22Rv1 (cell line): ENCODE measurements at regions not wholly inside any gene's neighbourhood (a gene's known extent, or its start where the extent isn't known, plus 50 kb on each side); places are given as distances from the start of the nearest gene placed in this dataset.

Source experiments
- H3K27ac ChIP-seq: fragments of 450-650 bp; 2 replicates; pipeline ENCODE4 v1.5.1; 2017
- ZFX ChIP-seq: fragments of 450-650 bp; IDR thresholded peaks from 2 replicates; pipeline ENCODE4 v1.6.1; 2017; ENCODE audit warnings: antibody characterized with exemption, borderline replicate concordance
- TF ChIP-seq, protein P1 (sequence below): fragments of 450-650 bp; IDR thresholded peaks from 2 replicates; pipeline ENCODE4 v1.5.1; 2017; ENCODE audit warnings: mild to moderate bottlenecking

DNA sequence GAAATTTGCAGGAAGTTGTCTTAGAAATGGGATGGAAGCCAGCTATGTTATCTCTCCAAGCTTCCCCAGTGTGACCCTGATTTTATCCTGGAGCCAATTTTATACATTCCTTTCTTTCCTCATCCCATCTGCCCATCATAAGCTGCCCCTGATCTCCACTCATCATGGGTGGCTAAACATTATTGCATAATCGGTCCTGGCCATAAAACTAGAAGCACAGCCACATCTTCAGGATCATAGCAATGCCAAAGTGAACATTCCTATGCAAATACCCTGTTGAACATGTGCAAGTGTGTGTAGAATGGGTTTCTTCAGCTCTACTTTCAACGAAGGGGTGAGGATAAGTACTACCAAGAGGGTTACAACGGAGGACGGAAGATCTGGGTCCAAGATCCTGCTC, 50.6 kb upstream of the COG2 start:
- TF ChIP-seq, protein P1, sequence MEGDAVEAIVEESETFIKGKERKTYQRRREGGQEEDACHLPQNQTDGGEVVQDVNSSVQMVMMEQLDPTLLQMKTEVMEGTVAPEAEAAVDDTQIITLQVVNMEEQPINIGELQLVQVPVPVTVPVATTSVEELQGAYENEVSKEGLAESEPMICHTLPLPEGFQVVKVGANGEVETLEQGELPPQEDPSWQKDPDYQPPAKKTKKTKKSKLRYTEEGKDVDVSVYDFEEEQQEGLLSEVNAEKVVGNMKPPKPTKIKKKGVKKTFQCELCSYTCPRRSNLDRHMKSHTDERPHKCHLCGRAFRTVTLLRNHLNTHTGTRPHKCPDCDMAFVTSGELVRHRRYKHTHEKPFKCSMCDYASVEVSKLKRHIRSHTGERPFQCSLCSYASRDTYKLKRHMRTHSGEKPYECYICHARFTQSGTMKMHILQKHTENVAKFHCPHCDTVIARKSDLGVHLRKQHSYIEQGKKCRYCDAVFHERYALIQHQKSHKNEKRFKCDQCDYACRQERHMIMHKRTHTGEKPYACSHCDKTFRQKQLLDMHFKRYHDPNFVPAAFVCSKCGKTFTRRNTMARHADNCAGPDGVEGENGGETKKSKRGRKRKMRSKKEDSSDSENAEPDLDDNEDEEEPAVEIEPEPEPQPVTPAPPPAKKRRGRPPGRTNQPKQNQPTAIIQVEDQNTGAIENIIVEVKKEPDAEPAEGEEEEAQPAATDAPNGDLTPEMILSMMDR = no peak
- TF ChIP-seq ZFX = no peak
- H3K27ac ChIP-seq = no peak overlapping the region

DNA sequence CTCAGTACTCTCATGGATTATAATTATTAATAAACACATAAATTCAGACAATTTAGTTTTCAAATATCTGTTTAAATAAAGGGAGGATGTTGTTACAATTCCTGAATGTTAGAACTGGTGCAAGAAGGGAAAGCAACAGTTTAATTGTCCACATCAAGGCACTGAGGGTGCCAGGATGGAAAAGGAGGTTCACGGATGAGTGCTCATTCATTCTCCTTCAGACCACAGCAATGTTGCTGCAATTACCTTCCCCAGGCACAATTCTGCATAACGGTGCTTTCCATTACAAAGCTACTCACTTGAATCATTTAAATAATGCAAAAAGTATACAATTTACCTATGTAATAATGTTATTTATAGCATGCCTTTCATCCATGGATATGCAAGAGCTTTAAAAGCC, 52.3 kb upstream of the COG2 start:
- no peak for TF ChIP-seq ZFX
- TF ChIP-seq, protein P1 = no peak
- no peak overlapping the region for H3K27ac ChIP-seq

DNA sequence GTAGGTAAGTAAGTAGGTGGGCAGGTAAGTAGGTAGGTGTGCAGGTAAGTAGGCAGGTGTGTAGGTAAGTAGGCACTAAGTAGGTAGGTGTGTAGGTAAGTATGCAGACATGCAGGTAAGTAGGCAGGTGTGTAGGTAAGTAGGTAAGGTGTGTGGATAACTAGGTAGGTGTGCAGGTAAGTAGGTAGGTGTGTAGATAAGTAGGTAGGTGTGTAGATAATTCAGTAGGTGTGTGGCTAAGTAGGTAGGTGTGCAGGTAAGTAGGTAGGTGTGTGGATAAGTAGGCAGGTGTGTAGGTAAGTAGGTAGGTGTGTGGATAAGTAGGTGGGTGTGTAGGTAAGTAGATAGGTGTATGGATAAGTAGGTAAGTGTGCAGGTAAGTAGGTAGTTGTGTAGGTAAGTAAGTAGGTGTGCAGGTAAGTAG, 53.9 kb upstream of the COG2 start:
- H3K27ac ChIP-seq = no peak overlapping the region
- no peak for TF ChIP-seq ZFX
- TF ChIP-seq, protein P1 = no peak

DNA sequence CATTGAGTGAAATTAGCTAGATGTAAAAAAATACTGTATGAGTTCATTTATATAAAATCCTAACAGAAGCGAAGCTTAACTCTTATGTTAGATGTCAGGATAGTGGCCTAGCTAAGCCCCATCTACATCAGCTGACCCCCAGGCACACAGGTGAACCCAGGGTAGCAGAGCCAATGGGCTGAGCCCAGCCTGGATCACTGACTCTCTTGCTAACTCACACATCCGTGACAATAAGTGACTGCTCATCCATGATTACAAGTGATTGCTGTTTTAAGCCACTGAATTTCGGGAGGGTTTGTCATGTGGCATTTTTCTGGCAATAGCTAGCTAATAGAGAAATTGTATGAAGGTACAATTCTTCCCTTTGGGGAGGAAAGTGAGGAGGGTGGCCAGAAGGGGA, 55.2 kb upstream of the COG2 start:
- H3K27ac ChIP-seq = no peak overlapping the region
- TF ChIP-seq, protein P1 = no peak
- no peak for TF ChIP-seq ZFX

DNA sequence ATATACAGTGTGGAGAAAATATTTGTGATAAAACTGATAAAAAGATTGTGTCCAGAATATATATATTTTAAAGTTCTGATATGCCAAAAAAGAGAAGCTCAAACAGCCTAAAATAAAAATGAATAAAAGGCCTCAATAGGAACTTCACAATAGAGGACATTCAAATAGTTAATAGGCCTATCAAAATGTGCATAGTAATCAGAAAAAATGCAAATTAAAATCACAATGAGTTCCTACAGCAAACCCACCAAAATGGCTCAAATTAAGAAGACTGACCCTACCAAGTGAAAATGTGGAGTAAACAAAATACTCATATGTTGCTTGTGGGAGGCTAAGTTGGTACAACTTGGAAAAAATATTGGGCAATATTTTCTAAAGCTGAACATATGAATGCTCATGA, 57.6 kb upstream of the COG2 start:
- H3K27ac ChIP-seq = no peak overlapping the region
- no peak for TF ChIP-seq ZFX
- TF ChIP-seq, protein P1 = no peak

DNA sequence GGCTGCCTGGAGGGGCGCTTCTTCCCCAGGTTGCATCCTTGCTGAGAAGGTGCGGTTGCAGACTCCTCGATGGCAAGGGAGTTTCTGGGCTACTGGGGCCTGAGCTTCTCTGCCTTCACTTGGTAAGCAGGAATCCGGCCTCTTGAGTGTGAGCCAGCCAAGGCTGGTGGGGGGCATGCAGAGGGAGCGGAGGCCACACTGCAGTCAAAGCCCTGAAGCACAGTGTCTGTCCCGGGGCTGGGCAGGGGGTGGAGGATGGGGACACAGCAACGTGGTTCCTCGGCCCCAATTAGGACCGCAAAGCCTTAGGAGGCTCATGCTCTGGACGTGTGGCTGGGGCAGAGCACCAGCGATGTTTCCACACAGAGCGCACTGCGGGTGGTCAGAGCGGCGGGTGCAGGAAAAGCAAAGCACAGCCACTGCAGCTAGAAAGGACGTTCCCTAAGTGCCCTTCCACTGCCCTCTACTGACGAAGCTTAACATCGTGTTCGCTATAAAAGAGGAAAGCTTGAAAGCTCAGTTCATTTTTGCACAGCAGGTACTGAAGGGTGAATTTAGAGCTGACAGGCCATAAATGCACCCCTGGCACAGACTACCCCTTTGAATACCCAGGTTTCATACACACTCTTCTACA, 60.7 kb upstream of the COG2 start:
- no peak for TF ChIP-seq ZFX
- TF ChIP-seq, protein P1 = peak; percentile 83
- no peak overlapping the region for H3K27ac ChIP-seq

DNA sequence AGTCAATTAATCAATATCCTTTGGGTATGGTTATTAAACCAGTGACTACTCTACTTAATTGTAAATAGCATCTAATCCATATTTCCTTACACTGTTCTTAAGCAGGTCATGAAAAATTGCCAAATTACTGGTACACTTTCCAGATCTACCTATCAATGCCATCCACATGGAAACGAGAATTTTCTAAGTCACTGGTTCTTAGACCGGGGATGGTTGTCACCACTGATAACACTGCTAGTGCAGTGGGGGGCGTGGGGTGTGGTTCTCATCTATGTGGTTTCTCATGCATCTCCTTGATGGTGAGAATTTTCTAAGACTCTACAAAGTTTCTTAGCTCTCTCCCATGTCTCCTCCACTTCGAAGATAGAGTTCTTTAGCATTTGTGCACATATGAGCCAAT, 63.7 kb upstream of the COG2 start:
- no peak for TF ChIP-seq ZFX
- TF ChIP-seq, protein P1 = no peak
- H3K27ac ChIP-seq = no peak overlapping the region
